ENCODE measurements at regions not wholly inside any gene's neighbourhood (a gene's known extent, or its start where the extent isn't known, plus 50 kb on each side); places are given as distances from the start of the nearest gene placed in this dataset.

DNA sequence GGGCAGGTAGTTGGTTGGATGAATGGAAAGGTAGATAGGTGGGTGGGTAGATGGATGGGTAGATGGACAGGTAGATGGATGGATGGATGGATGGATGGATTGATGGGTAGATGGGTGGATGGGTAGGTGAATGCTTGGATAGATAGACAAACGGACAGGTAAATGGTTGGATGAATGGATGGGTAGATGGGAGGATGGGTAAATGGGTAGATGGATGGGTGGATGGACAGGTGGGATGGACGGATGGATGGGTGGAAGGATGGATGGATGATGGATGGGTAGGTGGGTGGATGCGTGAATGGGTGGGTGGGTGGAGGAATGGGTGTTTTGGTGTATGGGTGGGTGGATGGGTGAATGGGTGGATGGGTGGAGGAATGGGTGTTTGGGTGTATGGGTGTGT, 50.1 kb upstream of the ASAP2 start:
- H3K36me3 ChIP-seq (ENCODE audit: insufficient read depth, low read length), result no peaks in the 10 kb centered on the region
- no peaks in the 10 kb centered on the region for H3K27me3 ChIP-seq (ENCODE audit: insufficient read depth, low read length, poor library complexity, severe bottlenecking)
- no peaks in the 10 kb centered on the region for H3K4me1 ChIP-seq (ENCODE audit: insufficient read depth, low read length)
- H3K9me3 ChIP-seq (ENCODE audit: low read length), result no peaks in the 10 kb centered on the region
- Mint-ChIP-seq H3K9me3 (no peaks in the 10 kb centered on the region), H3K27ac (no peak overlapping the region), H3K36me3 (no peaks in the 10 kb centered on the region), H3K4me3 (no peak overlapping the region), H3K27me3 (peaks cover 22 to 24% of the 10 kb centered on the region in 2 donors), H3K4me1 (no peaks in the 10 kb centered on the region)
- no peak for DNase-seq
- H3K27ac ChIP-seq (ENCODE audit: low read depth, low read length), result no peak overlapping the region
- CTCF ChIA-PET, result no interaction called here
- H3K4me3 ChIP-seq (ENCODE audit: low read length), result no peak overlapping the region
- POLR2A ChIA-PET, result no interaction called here

DNA sequence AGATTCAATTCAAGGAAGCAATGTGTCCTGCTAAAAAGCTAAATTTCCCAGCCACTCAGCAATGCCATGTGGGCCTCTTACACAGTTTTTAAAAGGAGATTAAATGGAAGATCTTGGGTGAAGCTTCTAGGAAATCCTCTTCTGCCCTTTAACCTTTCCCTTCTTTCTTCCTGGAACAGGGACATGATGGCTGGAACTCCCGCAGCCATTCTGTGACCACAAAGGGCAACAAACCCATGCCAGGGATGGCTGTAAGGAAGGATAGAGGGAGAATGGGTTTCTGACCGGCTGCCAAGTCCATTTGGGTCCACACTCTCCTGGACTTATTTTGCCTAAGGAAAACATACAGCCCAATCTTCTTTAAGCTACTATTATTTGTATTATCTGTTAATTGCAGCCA, 52.6 kb upstream of the ASAP2 start:
- Mint-ChIP-seq H3K36me3 (no peaks in the 10 kb centered on the region), H3K9me3 (no peaks in the 10 kb centered on the region), H3K4me1 (no peaks in the 10 kb centered on the region), H3K4me3 (no peak overlapping the region), H3K27ac (no peak overlapping the region), H3K27me3 (peaks cover 25 to 27% of the 10 kb centered on the region in 2 donors)
- no peak for DNase-seq
- no peak overlapping the region for H3K27ac ChIP-seq (ENCODE audit: low read depth, low read length)
- no peaks in the 10 kb centered on the region for H3K27me3 ChIP-seq (ENCODE audit: insufficient read depth, low read length, poor library complexity, severe bottlenecking)
- H3K36me3 ChIP-seq (ENCODE audit: insufficient read depth, low read length), result no peaks in the 10 kb centered on the region
- CTCF ChIA-PET, result no interaction called here
- no peak overlapping the region for H3K4me3 ChIP-seq (ENCODE audit: low read length)
- H3K9me3 ChIP-seq (ENCODE audit: low read length), result no peaks in the 10 kb centered on the region
- no peaks in the 10 kb centered on the region for H3K4me1 ChIP-seq (ENCODE audit: insufficient read depth, low read length)
- POLR2A ChIA-PET, result no interaction called here

DNA sequence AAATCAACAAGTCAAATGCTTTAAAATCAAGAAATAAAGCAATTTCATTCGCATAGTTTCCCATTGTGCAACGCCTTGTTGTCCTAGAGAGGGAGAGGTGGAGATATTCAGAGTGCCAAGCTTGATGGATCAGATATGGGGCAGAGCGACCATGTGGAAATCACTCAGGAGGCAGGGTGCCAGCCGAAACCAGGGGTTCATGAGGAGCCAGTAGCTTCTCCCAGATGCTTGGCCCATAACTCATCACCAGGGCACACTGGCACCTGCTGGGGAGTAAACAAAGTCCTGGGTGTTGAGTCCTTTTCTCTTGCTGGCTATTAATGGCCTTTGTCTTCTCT, 53.0 kb upstream of the ASAP2 start:
- no peaks in the 10 kb centered on the region for H3K4me1 ChIP-seq (ENCODE audit: insufficient read depth, low read length)
- no peaks in the 10 kb centered on the region for H3K9me3 Mint-ChIP-seq
- POLR2A ChIA-PET, result no interaction called here
- peaks cover 25 to 31% of the 10 kb centered on the region in 2 donors for H3K27me3 Mint-ChIP-seq
- no peak overlapping the region for H3K27ac Mint-ChIP-seq
- H3K27me3 ChIP-seq (ENCODE audit: insufficient read depth, low read length, poor library complexity, severe bottlenecking), result no peaks in the 10 kb centered on the region
- H3K36me3 ChIP-seq (ENCODE audit: insufficient read depth, low read length), result no peaks in the 10 kb centered on the region
- H3K4me3 Mint-ChIP-seq, result no peak overlapping the region
- CTCF ChIA-PET, result no interaction called here
- no peak for DNase-seq
- H3K4me3 ChIP-seq (ENCODE audit: low read length), result no peak overlapping the region
- H3K27ac ChIP-seq (ENCODE audit: low read depth, low read length), result no peak overlapping the region
- H3K36me3 Mint-ChIP-seq, result no peaks in the 10 kb centered on the region
- H3K4me1 Mint-ChIP-seq, result no peaks in the 10 kb centered on the region
- H3K9me3 ChIP-seq (ENCODE audit: low read length), result no peaks in the 10 kb centered on the region

DNA sequence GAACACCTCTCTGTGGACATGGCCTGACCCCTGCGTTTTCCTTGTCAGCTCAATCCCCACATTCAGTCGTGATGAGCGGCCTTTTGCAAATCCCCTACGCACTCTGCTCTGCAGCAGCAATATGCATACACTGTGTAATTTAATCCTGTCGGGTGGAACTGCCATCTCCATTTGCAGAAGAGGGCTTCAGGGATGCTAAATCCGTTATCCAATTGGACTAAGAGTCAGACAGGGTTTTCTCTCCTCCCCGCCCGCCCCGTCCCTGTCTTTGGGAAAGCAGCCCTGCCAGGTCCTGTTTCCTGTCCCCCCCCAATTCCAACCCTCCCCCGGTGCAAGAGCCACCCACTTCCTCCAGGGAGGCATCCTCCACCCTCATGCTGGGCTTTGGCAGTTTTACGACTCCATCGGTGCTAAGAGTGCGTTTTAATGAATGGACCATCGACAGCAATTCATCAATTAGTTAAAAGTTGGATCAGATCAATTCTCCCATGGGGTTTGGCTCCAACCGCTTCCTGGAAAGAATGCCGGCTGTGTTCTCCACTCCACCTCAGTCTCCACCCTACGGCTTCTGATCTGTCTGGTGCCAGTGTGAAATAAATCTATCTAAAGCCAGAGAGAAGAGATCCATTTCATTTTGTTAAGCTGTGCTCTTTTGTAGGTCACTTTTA, 53.5 kb upstream of the ASAP2 start:
- no peaks in the 10 kb centered on the region for H3K9me3 ChIP-seq (ENCODE audit: low read length)
- ChIA-PET POLR2A (no interaction called here), CTCF (no interaction called here)
- H3K4me3 Mint-ChIP-seq, result no peak overlapping the region
- no peak overlapping the region for H3K27ac ChIP-seq (ENCODE audit: low read depth, low read length)
- no peak overlapping the region for H3K4me3 ChIP-seq (ENCODE audit: low read length)
- no peak for DNase-seq
- no peaks in the 10 kb centered on the region for H3K36me3 ChIP-seq (ENCODE audit: insufficient read depth, low read length)
- no peak overlapping the region for H3K27ac Mint-ChIP-seq
- H3K9me3 Mint-ChIP-seq, result no peaks in the 10 kb centered on the region
- H3K27me3 Mint-ChIP-seq, result peaks cover 26 to 31% of the 10 kb centered on the region in 2 donors
- no peaks in the 10 kb centered on the region for H3K36me3 Mint-ChIP-seq
- H3K4me1 ChIP-seq (ENCODE audit: insufficient read depth, low read length), result no peaks in the 10 kb centered on the region
- H3K27me3 ChIP-seq (ENCODE audit: insufficient read depth, low read length, poor library complexity, severe bottlenecking), result no peaks in the 10 kb centered on the region
- no peaks in the 10 kb centered on the region for H3K4me1 Mint-ChIP-seq

DNA sequence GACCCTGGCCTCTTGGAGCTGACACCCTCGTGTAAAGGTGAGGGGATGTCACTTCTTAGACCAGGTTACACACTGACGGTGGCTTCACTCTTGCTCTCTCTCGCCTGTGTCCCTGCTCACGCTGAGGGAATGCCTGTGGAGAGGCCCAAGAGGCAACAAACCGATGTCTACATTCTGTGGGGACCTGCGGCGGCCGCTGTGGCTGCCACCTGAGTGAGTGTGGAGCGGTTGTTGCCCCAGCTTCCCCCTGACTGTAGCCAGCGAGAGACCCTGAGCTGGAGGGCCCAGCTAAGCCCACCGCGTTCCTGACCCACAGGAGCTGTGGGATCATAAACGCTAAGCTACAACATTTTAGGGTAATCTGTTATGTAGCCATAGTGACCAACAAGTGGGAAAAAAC, 55.7 kb upstream of the ASAP2 start:
- Mint-ChIP-seq H3K4me3 (no peak overlapping the region), H3K27me3 (peaks cover 27 to 42% of the 10 kb centered on the region in 2 donors), H3K4me1 (no peaks in the 10 kb centered on the region), H3K9me3 (no peaks in the 10 kb centered on the region), H3K36me3 (no peaks in the 10 kb centered on the region), H3K27ac (no peak overlapping the region)
- ChIA-PET POLR2A (no interaction called here), CTCF (no interaction called here)
- DNase-seq, result no peak
- no peaks in the 10 kb centered on the region for H3K27me3 ChIP-seq (ENCODE audit: insufficient read depth, low read length, poor library complexity, severe bottlenecking)
- H3K27ac ChIP-seq (ENCODE audit: low read depth, low read length), result no peak overlapping the region
- no peaks in the 10 kb centered on the region for H3K4me1 ChIP-seq (ENCODE audit: insufficient read depth, low read length)
- no peaks in the 10 kb centered on the region for H3K9me3 ChIP-seq (ENCODE audit: low read length)
- no peak overlapping the region for H3K4me3 ChIP-seq (ENCODE audit: low read length)
- no peaks in the 10 kb centered on the region for H3K36me3 ChIP-seq (ENCODE audit: insufficient read depth, low read length)

DNA sequence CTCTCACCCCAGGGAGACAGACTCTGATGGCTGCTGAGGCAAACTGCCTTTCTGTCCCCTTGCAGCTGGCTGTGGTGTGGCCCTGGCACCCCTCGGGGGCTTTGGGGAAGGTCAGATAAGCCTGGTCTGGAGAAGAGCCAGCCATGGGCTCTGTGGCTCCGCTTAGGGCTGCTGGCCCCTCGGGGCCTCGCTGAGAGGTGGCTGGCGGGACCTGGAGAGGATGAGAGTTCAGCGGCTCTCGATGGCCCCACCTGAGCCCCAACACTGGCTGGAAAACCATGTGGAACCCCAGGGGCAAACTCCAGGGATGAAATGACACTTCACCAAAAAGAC, 56.1 kb upstream of the ASAP2 start:
- no peaks in the 10 kb centered on the region for H3K36me3 ChIP-seq (ENCODE audit: insufficient read depth, low read length)
- H3K27me3 ChIP-seq (ENCODE audit: insufficient read depth, low read length, poor library complexity, severe bottlenecking), result no peaks in the 10 kb centered on the region
- H3K4me1 ChIP-seq (ENCODE audit: insufficient read depth, low read length), result no peaks in the 10 kb centered on the region
- no peaks in the 10 kb centered on the region for H3K36me3 Mint-ChIP-seq
- H3K4me3 Mint-ChIP-seq, result no peak overlapping the region
- H3K9me3 ChIP-seq (ENCODE audit: low read length), result no peaks in the 10 kb centered on the region
- no peak overlapping the region for H3K4me3 ChIP-seq (ENCODE audit: low read length)
- H3K4me1 Mint-ChIP-seq, result no peaks in the 10 kb centered on the region
- H3K27me3 Mint-ChIP-seq, result peaks cover 27 to 42% of the 10 kb centered on the region in 2 donors
- H3K27ac Mint-ChIP-seq, result no peak overlapping the region
- ChIA-PET CTCF (no interaction called here), POLR2A (no interaction called here)
- no peak overlapping the region for H3K27ac ChIP-seq (ENCODE audit: low read depth, low read length)
- no peaks in the 10 kb centered on the region for H3K9me3 Mint-ChIP-seq
- no peak for DNase-seq

DNA sequence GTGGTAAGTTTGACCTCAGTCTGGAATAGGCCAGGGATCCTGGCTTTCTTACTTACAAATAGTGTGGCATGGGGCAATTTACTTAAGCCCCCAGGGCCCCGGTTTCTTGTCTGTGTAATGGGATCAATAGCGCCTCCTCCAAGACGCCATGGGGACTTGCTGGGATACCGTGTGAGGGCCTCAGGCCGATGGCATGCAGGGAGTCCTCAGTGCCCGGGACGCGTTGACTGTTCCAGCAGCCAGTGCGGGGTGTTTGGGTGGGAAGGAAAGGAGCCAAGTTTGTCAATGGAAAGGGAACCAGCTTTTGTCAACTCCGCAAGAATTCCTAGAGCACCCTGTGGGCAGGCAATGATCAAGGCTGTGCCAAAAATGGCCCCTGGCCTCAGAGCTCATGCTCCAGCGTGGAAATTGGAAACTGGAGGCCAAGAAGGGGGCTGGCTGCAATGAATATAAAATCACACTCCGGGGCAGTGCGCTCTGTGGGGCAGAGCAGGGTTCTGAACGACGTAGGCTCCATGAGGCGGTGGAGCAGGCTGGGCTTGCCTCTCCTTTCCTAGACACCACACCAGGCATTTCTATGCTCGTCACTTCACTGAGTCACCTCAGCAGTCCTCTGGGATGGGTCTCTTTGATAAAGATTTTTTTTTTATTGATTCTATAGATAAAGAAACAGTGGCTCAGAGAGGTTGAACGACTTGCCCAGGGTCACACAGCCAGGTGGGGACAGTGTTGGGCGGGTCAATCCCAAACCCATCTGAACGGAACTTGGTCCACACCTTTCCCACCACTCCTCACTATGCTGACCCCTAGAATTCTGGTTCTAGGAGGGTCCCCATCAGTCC, 56.7 kb upstream of the ASAP2 start:
- no peaks in the 10 kb centered on the region for H3K36me3 Mint-ChIP-seq
- no peaks in the 10 kb centered on the region for H3K4me1 ChIP-seq (ENCODE audit: insufficient read depth, low read length)
- H3K27me3 ChIP-seq (ENCODE audit: insufficient read depth, low read length, poor library complexity, severe bottlenecking), result no peaks in the 10 kb centered on the region
- peaks cover 24 to 40% of the 10 kb centered on the region in 2 donors for H3K27me3 Mint-ChIP-seq
- no peaks in the 10 kb centered on the region for H3K4me1 Mint-ChIP-seq
- POLR2A ChIA-PET, result no interaction called here
- no peaks in the 10 kb centered on the region for H3K9me3 ChIP-seq (ENCODE audit: low read length)
- CTCF ChIA-PET, result no interaction called here
- no peak overlapping the region for H3K4me3 Mint-ChIP-seq
- no peak overlapping the region for H3K4me3 ChIP-seq (ENCODE audit: low read length)
- H3K27ac ChIP-seq (ENCODE audit: low read depth, low read length), result no peak overlapping the region
- no peaks in the 10 kb centered on the region for H3K9me3 Mint-ChIP-seq
- no peaks in the 10 kb centered on the region for H3K36me3 ChIP-seq (ENCODE audit: insufficient read depth, low read length)
- DNase-seq, result no peak
- H3K27ac Mint-ChIP-seq, result no peak overlapping the region

DNA sequence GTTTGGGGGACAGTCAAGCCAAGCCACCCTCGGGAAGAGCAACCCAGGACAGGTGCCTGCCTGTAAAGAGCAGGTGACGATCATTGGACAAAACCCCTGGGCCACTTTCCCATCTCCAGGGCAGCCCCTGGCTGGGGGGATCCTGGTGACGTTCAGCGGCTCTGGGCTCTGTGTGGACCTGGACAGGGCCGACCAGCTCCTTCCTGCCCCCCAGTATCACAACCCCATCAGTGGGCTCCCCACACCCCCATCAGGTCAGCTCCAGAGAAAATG, 57.3 kb upstream of the ASAP2 start:
- Mint-ChIP-seq H3K27me3 (peaks cover 19 to 45% of the 10 kb centered on the region in 2 donors), H3K4me3 (no peak overlapping the region), H3K36me3 (no peaks in the 10 kb centered on the region), H3K27ac (no peak overlapping the region), H3K4me1 (no peaks in the 10 kb centered on the region), H3K9me3 (no peaks in the 10 kb centered on the region)
- no peak for DNase-seq
- Histone ChIP-seq H3K4me3 (ENCODE audit: low read length) (no peak overlapping the region), H3K27ac (ENCODE audit: low read depth, low read length) (no peak overlapping the region), H3K27me3 (ENCODE audit: insufficient read depth, low read length, poor library complexity, severe bottlenecking) (no peaks in the 10 kb centered on the region), H3K36me3 (ENCODE audit: insufficient read depth, low read length) (no peaks in the 10 kb centered on the region), H3K4me1 (ENCODE audit: insufficient read depth, low read length) (no peaks in the 10 kb centered on the region), H3K9me3 (ENCODE audit: low read length) (no peaks in the 10 kb centered on the region)
- POLR2A ChIA-PET, result no interaction called here
- CTCF ChIA-PET, result interaction anchor here (0.9 kb wide), 1 partner anchor 11 kb away, joined by 3 read pairs; no protein-coding TSS in a partner anchor

Measured in CD8-positive, alpha-beta memory T cell (primary cell).